HEK293 (cell line): ENCODE measurements at regions not wholly inside any gene's neighbourhood (a gene's known extent, or its start where the extent isn't known, plus 50 kb on each side); places are given as distances from the start of the nearest gene placed in this dataset.

ENCODE experiments used
- CTCF ChIA-PET: fragments of 350-600 bp; formaldehyde crosslinking; extraction: SDS; loops from one replicate; lab custom pipeline; 2021; ENCODE audit warnings: antibody characterized with exemption; lab: Yijun Ruan, JAX
- POLR2A ChIA-PET: fragments of 300-600 bp; formaldehyde crosslinking; extraction: SDS; loops from one replicate; lab custom pipeline; 2020; ENCODE audit warnings: antibody characterized with exemption, inconsistent platforms; lab: Yijun Ruan, JAX
- H3K27ac ChIP-seq: fragments of 200-500 bp; sonication (Bioruptor generic); 2 replicates; pipeline ENCODE4 v1.5.1; 2014; ENCODE audit warnings: low read depth, low read length, control low read depth, inconsistent platforms; ENCODE audit errors: extremely low read depth
- H3K36me3 ChIP-seq, 2 experiments: fragments of 200-500 bp in 1 of 2; sonication (Bioruptor generic) in 1 of 2; 1 replicate in 1 of 2; 2 replicates in 1 of 2; pipeline ENCODE4 v1.5.1; 2014 to 2017; ENCODE audit warnings: inconsistent platforms in 2 of 2, low read length in 2 of 2; ENCODE audit not compliant: control insufficient read depth in 2 of 2, insufficient read depth in 1 of 2
- H3K4me1 ChIP-seq: fragments of 200-500 bp; sonication (Bioruptor generic); 2 replicates; pipeline ENCODE4 v1.5.1; 2014; ENCODE audit warnings: mild to moderate bottlenecking, low read length, inconsistent platforms; ENCODE audit not compliant: control insufficient read depth, insufficient read depth
- H3K4me3 ChIP-seq: 2 replicates; pipeline ENCODE4 v1.5.1; 2011; ENCODE audit warnings: low read depth, mild to moderate bottlenecking, control low read depth, low read length, moderate library complexity
- H3K9me3 ChIP-seq: fragments of 200-500 bp; sonication (Bioruptor generic); 2 replicates; pipeline ENCODE4 v1.5.1; 2014; ENCODE audit warnings: low read depth, low read length, inconsistent platforms; ENCODE audit not compliant: control insufficient read depth, insufficient read depth
- EGR2 ChIP-seq: fragments of 450-650 bp; formaldehyde crosslinking; IDR thresholded peaks from 2 replicates; pipeline ENCODE4 v1.5.1; 2016; ENCODE audit warnings: low read depth, missing biosample characterization, missing genetic modification characterization
- ELK4 ChIP-seq: IDR thresholded peaks from 2 replicates; pipeline ENCODE4 v1.6.1; 2011; ENCODE audit warnings: mild to moderate bottlenecking, low read depth, low read length, borderline replicate concordance
- GLI2 ChIP-seq: fragments of 450-650 bp; formaldehyde crosslinking; IDR thresholded peaks from 2 replicates; pipeline ENCODE4; 2017; ENCODE audit warnings: missing biosample characterization, missing genetic modification characterization, low read depth, borderline replicate concordance
- GLI4 ChIP-seq: fragments of 450-650 bp; formaldehyde crosslinking; IDR thresholded peaks from 2 replicates; pipeline ENCODE4 v1.5.1; 2016; ENCODE audit warnings: missing biosample characterization, missing genetic modification characterization
- HOXC10 ChIP-seq: sonication (generic); formaldehyde crosslinking; IDR thresholded peaks from 2 replicates; pipeline ENCODE4 v1.8.1; 2023; ENCODE audit warnings: mild to moderate bottlenecking, missing genetic modification reagents
- KLF8 ChIP-seq: fragments of 450-650 bp; formaldehyde crosslinking; IDR thresholded peaks from 2 replicates; pipeline ENCODE4 v1.5.1; 2016; ENCODE audit warnings: missing biosample characterization, missing genetic modification characterization
- MZF1 ChIP-seq: fragments of 450-650 bp; formaldehyde crosslinking; IDR thresholded peaks from 2 replicates; pipeline ENCODE4 v1.5.1; 2017; ENCODE audit warnings: missing biosample characterization, missing genetic modification characterization, borderline replicate concordance
- REPIN1 ChIP-seq: fragments of 450-650 bp; formaldehyde crosslinking; IDR thresholded peaks from 2 replicates; pipeline ENCODE4 v1.5.1; 2017; ENCODE audit warnings: missing biosample characterization, missing genetic modification characterization, low read depth
- SETDB1 ChIP-seq: IDR thresholded peaks from one replicate; pipeline ENCODE4 v1.6.1; 2017; ENCODE audit warnings: mild to moderate bottlenecking, low read length, moderate library complexity, mixed read lengths; ENCODE audit not compliant: insufficient read length
- TCF7L2 ChIP-seq: IDR thresholded peaks from 2 replicates; pipeline ENCODE4 v1.6.1; 2011; ENCODE audit warnings: low read depth, mild to moderate bottlenecking, inconsistent platforms, low read length, moderate library complexity, borderline replicate concordance
- ZEB2 ChIP-seq: fragments of 450-650 bp; formaldehyde crosslinking; IDR thresholded peaks from 2 replicates; pipeline ENCODE4 v1.5.1; 2016; ENCODE audit warnings: missing biosample characterization, missing genetic modification characterization
- ZNF223 ChIP-seq: fragments of 450-650 bp; formaldehyde crosslinking; IDR thresholded peaks from 2 replicates; pipeline ENCODE4 v1.5.1; 2016; ENCODE audit warnings: missing biosample characterization, missing genetic modification characterization
- ZNF561 ChIP-seq: fragments of 450-650 bp; IDR thresholded peaks from 2 replicates; pipeline ENCODE4 v1.5.1; 2018; ENCODE audit warnings: missing biosample characterization, missing genetic modification characterization, borderline replicate concordance
- ZNF571 ChIP-seq: fragments of 450-650 bp; formaldehyde crosslinking; IDR thresholded peaks from 2 replicates; pipeline ENCODE4 v1.5.0; 2017; ENCODE audit warnings: missing biosample characterization, missing genetic modification characterization
- ZNF623 ChIP-seq: fragments of 450-650 bp; formaldehyde crosslinking; IDR thresholded peaks from 2 replicates; pipeline ENCODE4 v1.5.1; 2016; ENCODE audit warnings: missing biosample characterization, missing genetic modification characterization
- ZNF629 ChIP-seq: fragments of 450-650 bp; formaldehyde crosslinking; IDR thresholded peaks from 2 replicates; pipeline ENCODE4 v1.5.1; 2017; ENCODE audit warnings: missing biosample characterization, missing genetic modification characterization
- ZNF692 ChIP-seq: fragments of 450-650 bp; formaldehyde crosslinking; IDR thresholded peaks from 2 replicates; pipeline ENCODE4 v1.5.1; 2016; ENCODE audit warnings: missing biosample characterization, missing genetic modification characterization
- ZNF707 ChIP-seq: fragments of 450-650 bp; formaldehyde crosslinking; IDR thresholded peaks from 2 replicates; pipeline ENCODE4 v1.5.1; 2016; ENCODE audit warnings: missing biosample characterization, missing genetic modification characterization
- ZNF747 ChIP-seq: fragments of 450-650 bp; formaldehyde crosslinking; IDR thresholded peaks from 2 replicates; pipeline ENCODE4 v1.5.1; 2016; ENCODE audit warnings: missing biosample characterization, missing genetic modification characterization
- ZNF777 ChIP-seq: fragments of 450-650 bp; formaldehyde crosslinking; IDR thresholded peaks from 2 replicates; pipeline ENCODE4 v1.5.1; 2017; ENCODE audit warnings: missing biosample characterization, missing genetic modification characterization, borderline replicate concordance
- ZNF785 ChIP-seq: fragments of 450-650 bp; formaldehyde crosslinking; IDR thresholded peaks from 2 replicates; pipeline ENCODE4 v1.5.1; 2016; ENCODE audit warnings: missing biosample characterization, missing genetic modification characterization
- TF ChIP-seq, protein P1 (sequence below): fragments of 450-650 bp; formaldehyde crosslinking; IDR thresholded peaks from 2 replicates; pipeline ENCODE4 v1.5.1; 2016; ENCODE audit warnings: missing biosample characterization, missing genetic modification characterization, low read depth

GRCh38 chr10:21209495-21209894 is 312.4 kb upstream of the NEBL start:
- Histone ChIP-seq H3K4me1 (no peaks in the 10 kb centered on the region), H3K4me3 (no peak overlapping the region), H3K27ac (no peak overlapping the region), H3K36me3 (no peaks in the 10 kb centered on the region), H3K9me3 (no peaks in the 10 kb centered on the region)
- TF ChIP-seq ZEB2 (tag by site-specific recombination) (no peak), ZNF623 (tag by site-specific recombination) (0 out of 2 replicates have a peak, but pooled peaks have one; percentile 15)
- ChIA-PET POLR2A (no interaction called here), CTCF (no interaction called here)

- Histone ChIP-seq H3K4me3 (no peak overlapping the region), H3K36me3 (no peaks in the 10 kb centered on the region), H3K9me3 (no peaks in the 10 kb centered on the region)
- CTCF ChIA-PET, result no interaction called here
- POLR2A ChIA-PET, result no interaction called here
- TF ChIP-seq ZNF692 (no peak), TCF7L2 (no peak), ZNF785 (tag by site-specific recombination) (no peak), MZF1 (tag by site-specific recombination) (no peak), ZNF561 (tag by site-specific recombination) (no peak), EGR2 (tag by site-specific recombination) (no peak), ZNF747 (tag by site-specific recombination) (no peak), KLF8 (tag by site-specific recombination) (no peak), ZNF707 (no peak), REPIN1 (tag by site-specific recombination) (no peak), ZNF571 (no peak), ZNF223 (no peak), GLI2 (tag by site-specific recombination) (no peak), ZNF629 (tag by site-specific recombination) (no peak), ZNF777 (no peak), ELK4 (no peak), GLI4 (tag by site-specific recombination) (no peak), HOXC10 (CRISPR knock-in tag) (no peak)
- TF ChIP-seq, all 188 proteins: peak for 0
- Histone ChIP-seq H3K4me1 (no peaks in the 10 kb centered on the region), H3K27ac (no peak overlapping the region)
Measured at GRCh38 chr10:21208666-21209316, 311.7 kb upstream of the NEBL start.

DNA sequence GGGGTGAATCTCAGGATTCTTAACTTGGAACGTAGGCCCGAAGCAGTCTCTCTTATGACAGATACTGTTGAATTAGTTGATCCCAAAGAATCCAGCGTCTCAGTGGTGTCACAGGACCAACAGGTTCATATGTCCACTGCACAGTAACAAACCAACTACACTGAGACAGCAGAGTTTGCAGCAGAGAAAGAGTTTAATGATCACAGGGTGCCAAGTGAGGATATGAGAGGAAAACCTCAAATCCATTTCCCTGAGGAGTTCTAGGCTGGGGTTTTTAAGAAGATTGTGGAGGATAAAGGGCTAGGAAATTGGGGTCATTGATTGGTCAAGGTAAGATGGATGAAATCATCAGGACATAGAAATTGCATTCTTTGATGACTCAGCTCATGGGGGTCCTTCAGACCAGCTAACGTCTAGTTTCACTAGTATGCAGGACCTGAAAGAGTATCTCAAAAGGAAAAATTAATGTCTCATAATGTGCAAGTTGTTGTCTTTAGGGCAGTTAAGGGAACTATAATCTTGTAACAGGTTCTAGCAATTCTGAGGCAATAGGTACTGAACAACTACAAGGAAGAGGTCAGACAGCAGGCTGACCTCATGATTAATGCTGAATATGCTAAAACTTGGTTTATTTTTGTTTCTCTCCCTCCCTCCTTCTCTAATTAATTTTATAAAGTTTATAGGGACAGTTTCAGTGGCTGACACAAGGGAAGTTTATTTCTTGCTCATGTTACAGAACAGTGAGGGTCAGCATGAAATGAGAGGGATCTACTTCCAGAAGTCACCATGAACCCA is 310.9 kb upstream of the NEBL start:
- no peaks in the 10 kb centered on the region for H3K4me1 ChIP-seq
- no peak overlapping the region for H3K4me3 ChIP-seq
- H3K36me3 ChIP-seq, result no peaks in the 10 kb centered on the region
- ChIA-PET POLR2A (no interaction called here), CTCF (no interaction called here)
- peak; percentile 64 for TF ChIP-seq SETDB1
- TF ChIP-seq, protein P1, sequence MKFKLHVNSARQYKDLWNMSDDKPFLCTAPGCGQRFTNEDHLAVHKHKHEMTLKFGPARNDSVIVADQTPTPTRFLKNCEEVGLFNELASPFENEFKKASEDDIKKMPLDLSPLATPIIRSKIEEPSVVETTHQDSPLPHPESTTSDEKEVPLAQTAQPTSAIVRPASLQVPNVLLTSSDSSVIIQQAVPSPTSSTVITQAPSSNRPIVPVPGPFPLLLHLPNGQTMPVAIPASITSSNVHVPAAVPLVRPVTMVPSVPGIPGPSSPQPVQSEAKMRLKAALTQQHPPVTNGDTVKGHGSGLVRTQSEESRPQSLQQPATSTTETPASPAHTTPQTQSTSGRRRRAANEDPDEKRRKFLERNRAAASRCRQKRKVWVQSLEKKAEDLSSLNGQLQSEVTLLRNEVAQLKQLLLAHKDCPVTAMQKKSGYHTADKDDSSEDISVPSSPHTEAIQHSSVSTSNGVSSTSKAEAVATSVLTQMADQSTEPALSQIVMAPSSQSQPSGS (tag by site-specific recombination), result no peak
- no peaks in the 10 kb centered on the region for H3K9me3 ChIP-seq
- H3K27ac ChIP-seq, result no peak overlapping the region
